ENCODE measurements at regions not wholly inside any gene's neighbourhood (a gene's known extent, or its start where the extent isn't known, plus 50 kb on each side); places are given as distances from the start of the nearest gene placed in this dataset.

DNA sequence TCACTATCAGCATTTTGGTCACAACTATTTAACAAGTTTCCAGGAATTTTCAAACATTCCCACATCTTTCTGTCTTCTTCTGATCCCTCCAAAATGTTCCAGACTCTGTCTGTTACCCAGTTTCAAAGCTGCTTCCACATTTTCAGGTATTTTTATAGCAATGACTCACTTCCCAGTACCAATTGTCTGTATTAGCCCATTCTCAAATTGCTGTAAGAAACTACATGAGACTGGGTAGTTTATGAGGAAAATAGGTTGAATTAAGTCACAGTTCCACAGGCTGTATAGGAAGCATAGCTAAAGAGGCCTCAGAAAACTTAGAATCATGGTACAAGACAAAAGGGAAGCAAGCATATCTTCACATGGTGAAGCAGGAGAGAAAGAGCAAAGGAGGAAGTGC is 475.0 kb upstream of the PCDH7 start (continued):
- TF ChIP-seq, protein P1, sequence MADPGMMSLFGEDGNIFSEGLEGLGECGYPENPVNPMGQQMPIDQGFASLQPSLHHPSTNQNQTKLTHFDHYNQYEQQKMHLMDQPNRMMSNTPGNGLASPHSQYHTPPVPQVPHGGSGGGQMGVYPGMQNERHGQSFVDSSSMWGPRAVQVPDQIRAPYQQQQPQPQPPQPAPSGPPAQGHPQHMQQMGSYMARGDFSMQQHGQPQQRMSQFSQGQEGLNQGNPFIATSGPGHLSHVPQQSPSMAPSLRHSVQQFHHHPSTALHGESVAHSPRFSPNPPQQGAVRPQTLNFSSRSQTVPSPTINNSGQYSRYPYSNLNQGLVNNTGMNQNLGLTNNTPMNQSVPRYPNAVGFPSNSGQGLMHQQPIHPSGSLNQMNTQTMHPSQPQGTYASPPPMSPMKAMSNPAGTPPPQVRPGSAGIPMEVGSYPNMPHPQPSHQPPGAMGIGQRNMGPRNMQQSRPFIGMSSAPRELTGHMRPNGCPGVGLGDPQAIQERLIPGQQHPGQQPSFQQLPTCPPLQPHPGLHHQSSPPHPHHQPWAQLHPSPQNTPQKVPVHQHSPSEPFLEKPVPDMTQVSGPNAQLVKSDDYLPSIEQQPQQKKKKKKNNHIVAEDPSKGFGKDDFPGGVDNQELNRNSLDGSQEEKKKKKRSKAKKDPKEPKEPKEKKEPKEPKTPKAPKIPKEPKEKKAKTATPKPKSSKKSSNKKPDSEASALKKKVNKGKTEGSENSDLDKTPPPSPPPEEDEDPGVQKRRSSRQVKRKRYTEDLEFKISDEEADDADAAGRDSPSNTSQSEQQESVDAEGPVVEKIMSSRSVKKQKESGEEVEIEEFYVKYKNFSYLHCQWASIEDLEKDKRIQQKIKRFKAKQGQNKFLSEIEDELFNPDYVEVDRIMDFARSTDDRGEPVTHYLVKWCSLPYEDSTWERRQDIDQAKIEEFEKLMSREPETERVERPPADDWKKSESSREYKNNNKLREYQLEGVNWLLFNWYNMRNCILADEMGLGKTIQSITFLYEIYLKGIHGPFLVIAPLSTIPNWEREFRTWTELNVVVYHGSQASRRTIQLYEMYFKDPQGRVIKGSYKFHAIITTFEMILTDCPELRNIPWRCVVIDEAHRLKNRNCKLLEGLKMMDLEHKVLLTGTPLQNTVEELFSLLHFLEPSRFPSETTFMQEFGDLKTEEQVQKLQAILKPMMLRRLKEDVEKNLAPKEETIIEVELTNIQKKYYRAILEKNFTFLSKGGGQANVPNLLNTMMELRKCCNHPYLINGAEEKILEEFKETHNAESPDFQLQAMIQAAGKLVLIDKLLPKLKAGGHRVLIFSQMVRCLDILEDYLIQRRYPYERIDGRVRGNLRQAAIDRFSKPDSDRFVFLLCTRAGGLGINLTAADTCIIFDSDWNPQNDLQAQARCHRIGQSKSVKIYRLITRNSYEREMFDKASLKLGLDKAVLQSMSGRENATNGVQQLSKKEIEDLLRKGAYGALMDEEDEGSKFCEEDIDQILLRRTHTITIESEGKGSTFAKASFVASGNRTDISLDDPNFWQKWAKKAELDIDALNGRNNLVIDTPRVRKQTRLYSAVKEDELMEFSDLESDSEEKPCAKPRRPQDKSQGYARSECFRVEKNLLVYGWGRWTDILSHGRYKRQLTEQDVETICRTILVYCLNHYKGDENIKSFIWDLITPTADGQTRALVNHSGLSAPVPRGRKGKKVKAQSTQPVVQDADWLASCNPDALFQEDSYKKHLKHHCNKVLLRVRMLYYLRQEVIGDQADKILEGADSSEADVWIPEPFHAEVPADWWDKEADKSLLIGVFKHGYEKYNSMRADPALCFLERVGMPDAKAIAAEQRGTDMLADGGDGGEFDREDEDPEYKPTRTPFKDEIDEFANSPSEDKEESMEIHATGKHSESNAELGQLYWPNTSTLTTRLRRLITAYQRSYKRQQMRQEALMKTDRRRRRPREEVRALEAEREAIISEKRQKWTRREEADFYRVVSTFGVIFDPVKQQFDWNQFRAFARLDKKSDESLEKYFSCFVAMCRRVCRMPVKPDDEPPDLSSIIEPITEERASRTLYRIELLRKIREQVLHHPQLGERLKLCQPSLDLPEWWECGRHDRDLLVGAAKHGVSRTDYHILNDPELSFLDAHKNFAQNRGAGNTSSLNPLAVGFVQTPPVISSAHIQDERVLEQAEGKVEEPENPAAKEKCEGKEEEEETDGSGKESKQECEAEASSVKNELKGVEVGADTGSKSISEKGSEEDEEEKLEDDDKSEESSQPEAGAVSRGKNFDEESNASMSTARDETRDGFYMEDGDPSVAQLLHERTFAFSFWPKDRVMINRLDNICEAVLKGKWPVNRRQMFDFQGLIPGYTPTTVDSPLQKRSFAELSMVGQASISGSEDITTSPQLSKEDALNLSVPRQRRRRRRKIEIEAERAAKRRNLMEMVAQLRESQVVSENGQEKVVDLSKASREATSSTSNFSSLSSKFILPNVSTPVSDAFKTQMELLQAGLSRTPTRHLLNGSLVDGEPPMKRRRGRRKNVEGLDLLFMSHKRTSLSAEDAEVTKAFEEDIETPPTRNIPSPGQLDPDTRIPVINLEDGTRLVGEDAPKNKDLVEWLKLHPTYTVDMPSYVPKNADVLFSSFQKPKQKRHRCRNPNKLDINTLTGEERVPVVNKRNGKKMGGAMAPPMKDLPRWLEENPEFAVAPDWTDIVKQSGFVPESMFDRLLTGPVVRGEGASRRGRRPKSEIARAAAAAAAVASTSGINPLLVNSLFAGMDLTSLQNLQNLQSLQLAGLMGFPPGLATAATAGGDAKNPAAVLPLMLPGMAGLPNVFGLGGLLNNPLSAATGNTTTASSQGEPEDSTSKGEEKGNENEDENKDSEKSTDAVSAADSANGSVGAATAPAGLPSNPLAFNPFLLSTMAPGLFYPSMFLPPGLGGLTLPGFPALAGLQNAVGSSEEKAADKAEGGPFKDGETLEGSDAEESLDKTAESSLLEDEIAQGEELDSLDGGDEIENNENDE (IDR thresholded peaks at IDR 0.05; ENCODE audit: insufficient replicate concordance, low read length) = no peak
- TF ChIP-seq MAFK (IDR thresholded peaks at IDR 0.05; ENCODE audit: low read depth, low read length) = no peak
- TF ChIP-seq PHF8 (conservative IDR thresholded peaks at IDR 0.05; ENCODE audit: low read depth, low read length) = no peak
- no peak for TF ChIP-seq NANOG (IDR thresholded peaks at IDR 0.05; ENCODE audit: insufficient read depth, low read depth, low read length, poor library complexity, severe bottlenecking)
- no peak for TF ChIP-seq ZNF274 (IDR thresholded peaks at IDR 0.05; ENCODE audit: borderline replicate concordance, extremely low read depth, low read length)
- TF ChIP-seq, protein P2, sequence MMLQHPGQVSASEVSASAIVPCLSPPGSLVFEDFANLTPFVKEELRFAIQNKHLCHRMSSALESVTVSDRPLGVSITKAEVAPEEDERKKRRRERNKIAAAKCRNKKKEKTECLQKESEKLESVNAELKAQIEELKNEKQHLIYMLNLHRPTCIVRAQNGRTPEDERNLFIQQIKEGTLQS (IDR thresholded peaks at IDR 0.05; ENCODE audit: insufficient read depth, low read depth, low read length) = no peak
- TF ChIP-seq CREB1 (IDR thresholded peaks at IDR 0.05) = no peak
- no peak for TF ChIP-seq HDAC2 (IDR thresholded peaks at IDR 0.05; ENCODE audit: borderline replicate concordance in 1 of 2, low read depth in 2 of 2, low read length in 2 of 2)
- no peak for TF ChIP-seq SUZ12 (IDR thresholded peaks at IDR 0.05; ENCODE audit: low read length)
- TF ChIP-seq KDM4A (IDR thresholded peaks at IDR 0.05; ENCODE audit: low read depth, low read length, severe bottlenecking) = no peak
- TF ChIP-seq TCF12 (IDR thresholded peaks at IDR 0.05; ENCODE audit: low read depth, low read length) = no peak
- no peak for TF ChIP-seq SIX5 (IDR thresholded peaks at IDR 0.05; ENCODE audit: low read depth, low read length)
